Neural progenitor cell (in vitro differentiated cells): ENCODE measurements at regions not wholly inside any gene's neighbourhood (a gene's known extent, or its start where the extent isn't known, plus 50 kb on each side); places are given as distances from the start of the nearest gene placed in this dataset.

Experiments
- CTCF ChIP-seq: fragments of 200-600 bp; sonication (generic); IDR thresholded peaks from 2 replicates; pipeline ENCODE4 v1.5.1; 2017; ENCODE audit warnings: antibody characterized with exemption, mild to moderate bottlenecking
- EZH2 ChIP-seq: fragments of 200-600 bp; sonication (generic); IDR thresholded peaks from 2 replicates; pipeline ENCODE4 v1.6.1; 2017; ENCODE audit warnings: antibody characterized with exemption, mild to moderate bottlenecking, moderate library complexity
- EZH2phosphoT487 ChIP-seq: fragments of 200-600 bp; sonication (generic); IDR thresholded peaks from 2 replicates; pipeline ENCODE4 v1.6.1; 2017; ENCODE audit warnings: antibody characterized with exemption

- TF ChIP-seq CTCF (no peak), EZH2phosphoT487 (no peak), EZH2 (no peak)
These were observed 112.8 kb upstream of the GJB6 start for GRCh38 chr13:20344836-20345490.
